PC-3 (cell line): ENCODE measurements at regions not wholly inside any gene's neighbourhood (a gene's known extent, or its start where the extent isn't known, plus 50 kb on each side); places are given as distances from the start of the nearest gene placed in this dataset.

ENCODE experiments used
- EZH2 ChIP-seq: fragments of 300-600 bp; sonication (generic); IDR thresholded peaks from one replicate; pipeline ENCODE4 v1.6.1; 2017; ENCODE audit warnings: antibody characterized with exemption, mild to moderate bottlenecking, low read length; ENCODE audit not compliant: unreplicated experiment
- TF ChIP-seq, protein P1 (sequence below): fragments of 300-600 bp; sonication (generic); conservative IDR thresholded peaks from 2 replicates; pipeline ENCODE4 v1.5.1; 2017; ENCODE audit warnings: antibody characterized with exemption, low read depth, mild to moderate bottlenecking, low read length

- no peak for TF ChIP-seq EZH2
- TF ChIP-seq, protein P1, sequence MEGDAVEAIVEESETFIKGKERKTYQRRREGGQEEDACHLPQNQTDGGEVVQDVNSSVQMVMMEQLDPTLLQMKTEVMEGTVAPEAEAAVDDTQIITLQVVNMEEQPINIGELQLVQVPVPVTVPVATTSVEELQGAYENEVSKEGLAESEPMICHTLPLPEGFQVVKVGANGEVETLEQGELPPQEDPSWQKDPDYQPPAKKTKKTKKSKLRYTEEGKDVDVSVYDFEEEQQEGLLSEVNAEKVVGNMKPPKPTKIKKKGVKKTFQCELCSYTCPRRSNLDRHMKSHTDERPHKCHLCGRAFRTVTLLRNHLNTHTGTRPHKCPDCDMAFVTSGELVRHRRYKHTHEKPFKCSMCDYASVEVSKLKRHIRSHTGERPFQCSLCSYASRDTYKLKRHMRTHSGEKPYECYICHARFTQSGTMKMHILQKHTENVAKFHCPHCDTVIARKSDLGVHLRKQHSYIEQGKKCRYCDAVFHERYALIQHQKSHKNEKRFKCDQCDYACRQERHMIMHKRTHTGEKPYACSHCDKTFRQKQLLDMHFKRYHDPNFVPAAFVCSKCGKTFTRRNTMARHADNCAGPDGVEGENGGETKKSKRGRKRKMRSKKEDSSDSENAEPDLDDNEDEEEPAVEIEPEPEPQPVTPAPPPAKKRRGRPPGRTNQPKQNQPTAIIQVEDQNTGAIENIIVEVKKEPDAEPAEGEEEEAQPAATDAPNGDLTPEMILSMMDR: no peak
Observed at GRCh38 chr13:109883181-109884180, 97.1 kb upstream of the IRS2 start.
